Loucy (cell line): ENCODE measurements at regions not wholly inside any gene's neighbourhood (a gene's known extent, or its start where the extent isn't known, plus 50 kb on each side); places are given as distances from the start of the nearest gene placed in this dataset.

ENCODE experiments used
- EZH2phosphoT487 ChIP-seq: fragments of 200-600 bp; IDR thresholded peaks from 2 replicates; pipeline ENCODE4 v1.6.1; 2018; ENCODE audit warnings: antibody characterized with exemption, mild to moderate bottlenecking, moderate library complexity, borderline replicate concordance
- TF ChIP-seq, protein P1 (sequence below): fragments of 200-600 bp; sonication (generic); conservative IDR thresholded peaks from 2 replicates; pipeline ENCODE4 v1.5.1; 2014; ENCODE audit warnings: mild to moderate bottlenecking, antibody characterized with exemption, low read length

DNA sequence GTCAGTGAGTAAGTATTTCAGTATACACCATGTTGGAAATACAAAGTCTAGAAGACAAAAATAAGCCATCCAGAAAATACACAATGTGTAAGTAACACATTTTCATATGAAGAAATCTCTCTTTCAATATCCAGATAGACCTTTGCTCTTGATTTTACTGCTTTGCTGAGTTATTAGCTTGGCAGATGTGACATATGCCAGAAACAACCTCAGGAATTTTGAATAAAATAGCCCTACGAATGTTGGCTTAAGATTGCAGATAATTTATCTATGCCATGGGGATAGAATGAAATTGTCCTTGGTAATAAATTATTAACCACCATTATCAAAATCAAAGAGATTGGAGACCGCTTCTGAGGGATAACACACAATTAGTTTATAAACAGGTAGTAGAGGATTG is 1036.9 kb upstream of the EPHA7 start:
- TF ChIP-seq, protein P1, sequence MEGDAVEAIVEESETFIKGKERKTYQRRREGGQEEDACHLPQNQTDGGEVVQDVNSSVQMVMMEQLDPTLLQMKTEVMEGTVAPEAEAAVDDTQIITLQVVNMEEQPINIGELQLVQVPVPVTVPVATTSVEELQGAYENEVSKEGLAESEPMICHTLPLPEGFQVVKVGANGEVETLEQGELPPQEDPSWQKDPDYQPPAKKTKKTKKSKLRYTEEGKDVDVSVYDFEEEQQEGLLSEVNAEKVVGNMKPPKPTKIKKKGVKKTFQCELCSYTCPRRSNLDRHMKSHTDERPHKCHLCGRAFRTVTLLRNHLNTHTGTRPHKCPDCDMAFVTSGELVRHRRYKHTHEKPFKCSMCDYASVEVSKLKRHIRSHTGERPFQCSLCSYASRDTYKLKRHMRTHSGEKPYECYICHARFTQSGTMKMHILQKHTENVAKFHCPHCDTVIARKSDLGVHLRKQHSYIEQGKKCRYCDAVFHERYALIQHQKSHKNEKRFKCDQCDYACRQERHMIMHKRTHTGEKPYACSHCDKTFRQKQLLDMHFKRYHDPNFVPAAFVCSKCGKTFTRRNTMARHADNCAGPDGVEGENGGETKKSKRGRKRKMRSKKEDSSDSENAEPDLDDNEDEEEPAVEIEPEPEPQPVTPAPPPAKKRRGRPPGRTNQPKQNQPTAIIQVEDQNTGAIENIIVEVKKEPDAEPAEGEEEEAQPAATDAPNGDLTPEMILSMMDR: no peak
- no peak for TF ChIP-seq EZH2phosphoT487
